Vagina (tissue), 2 donors: ENCODE measurements at regions not wholly inside any gene's neighbourhood (a gene's known extent, or its start where the extent isn't known, plus 50 kb on each side); places are given as distances from the start of the nearest gene placed in this dataset.

ENCODE experiments used
- POLR2AphosphoS5 ChIP-seq, 2 donors: sonication (generic); formaldehyde crosslinking; IDR thresholded peaks; one replicate each; pipeline ENCODE4 v1.9.0; 2017; ENCODE audit warnings: antibody characterized with exemption in 2 of 2, mild to moderate bottlenecking in 2 of 2, low read depth in 1 of 2; ENCODE audit not compliant: insufficient read depth in 1 of 2
- TF ChIP-seq, protein P1 (sequence below), 3 experiments: fragments of 450-650 bp in 2 of 3; fragments of 200-600 bp in 1 of 3; sonication (generic) in 1 of 3; IDR thresholded peaks; one replicate each; pipeline ENCODE4 v1.5.1; 2017 to 2019; ENCODE audit warnings: antibody characterized with exemption in 3 of 3, mild to moderate bottlenecking in 2 of 3, moderate library complexity in 2 of 3

DNA sequence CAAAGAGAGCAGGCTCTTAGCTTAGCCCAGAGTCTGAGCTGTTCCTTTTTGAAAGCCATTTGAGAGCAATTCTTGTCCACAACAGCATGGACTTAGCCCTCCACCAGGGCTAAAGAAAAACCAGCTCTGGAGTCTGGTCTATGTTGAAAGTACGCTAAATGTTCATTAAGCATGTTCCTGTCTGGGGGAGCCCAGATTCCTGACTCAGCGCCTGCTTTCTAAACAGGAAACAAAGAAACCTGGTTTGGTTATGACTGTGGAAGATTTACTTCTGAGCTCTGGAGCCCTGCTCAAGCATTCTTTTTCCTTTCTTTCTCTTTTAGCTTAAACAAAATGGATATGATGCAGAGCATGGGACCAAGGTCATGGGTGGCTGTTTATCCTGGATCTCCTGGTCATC, 279.8 kb downstream of the RBM43 start:
- TF ChIP-seq, protein P1, sequence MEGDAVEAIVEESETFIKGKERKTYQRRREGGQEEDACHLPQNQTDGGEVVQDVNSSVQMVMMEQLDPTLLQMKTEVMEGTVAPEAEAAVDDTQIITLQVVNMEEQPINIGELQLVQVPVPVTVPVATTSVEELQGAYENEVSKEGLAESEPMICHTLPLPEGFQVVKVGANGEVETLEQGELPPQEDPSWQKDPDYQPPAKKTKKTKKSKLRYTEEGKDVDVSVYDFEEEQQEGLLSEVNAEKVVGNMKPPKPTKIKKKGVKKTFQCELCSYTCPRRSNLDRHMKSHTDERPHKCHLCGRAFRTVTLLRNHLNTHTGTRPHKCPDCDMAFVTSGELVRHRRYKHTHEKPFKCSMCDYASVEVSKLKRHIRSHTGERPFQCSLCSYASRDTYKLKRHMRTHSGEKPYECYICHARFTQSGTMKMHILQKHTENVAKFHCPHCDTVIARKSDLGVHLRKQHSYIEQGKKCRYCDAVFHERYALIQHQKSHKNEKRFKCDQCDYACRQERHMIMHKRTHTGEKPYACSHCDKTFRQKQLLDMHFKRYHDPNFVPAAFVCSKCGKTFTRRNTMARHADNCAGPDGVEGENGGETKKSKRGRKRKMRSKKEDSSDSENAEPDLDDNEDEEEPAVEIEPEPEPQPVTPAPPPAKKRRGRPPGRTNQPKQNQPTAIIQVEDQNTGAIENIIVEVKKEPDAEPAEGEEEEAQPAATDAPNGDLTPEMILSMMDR (IDR thresholded peaks at IDR 0.05) = no peak
- TF ChIP-seq POLR2AphosphoS5 (IDR thresholded peaks at IDR 0.05; ENCODE audit: insufficient read depth in 1 of 2, low read depth in 1 of 2) = no peak
